Stimulated activated naive CD8-positive, alpha-beta T cell treated with anti-CD3 and anti-CD28 coated beads, Interleukin-15, Interleukin-2, amounts not matched to agents 100 U/mL and 50 U/mL, for 24 hours (primary cell): ENCODE measurements at regions not wholly inside any gene's neighbourhood (a gene's known extent, or its start where the extent isn't known, plus 50 kb on each side); places are given as distances from the start of the nearest gene placed in this dataset.

Source experiments
- ATAC-seq: fragments of 150-1000 bp; cut with Tn5 transposase; one replicate; pipeline ENCODE4 v1.10.0; 2021
- DNase-seq: peaks from one replicate; pipeline ENCODE4 v3.0.0; 2021

DNA sequence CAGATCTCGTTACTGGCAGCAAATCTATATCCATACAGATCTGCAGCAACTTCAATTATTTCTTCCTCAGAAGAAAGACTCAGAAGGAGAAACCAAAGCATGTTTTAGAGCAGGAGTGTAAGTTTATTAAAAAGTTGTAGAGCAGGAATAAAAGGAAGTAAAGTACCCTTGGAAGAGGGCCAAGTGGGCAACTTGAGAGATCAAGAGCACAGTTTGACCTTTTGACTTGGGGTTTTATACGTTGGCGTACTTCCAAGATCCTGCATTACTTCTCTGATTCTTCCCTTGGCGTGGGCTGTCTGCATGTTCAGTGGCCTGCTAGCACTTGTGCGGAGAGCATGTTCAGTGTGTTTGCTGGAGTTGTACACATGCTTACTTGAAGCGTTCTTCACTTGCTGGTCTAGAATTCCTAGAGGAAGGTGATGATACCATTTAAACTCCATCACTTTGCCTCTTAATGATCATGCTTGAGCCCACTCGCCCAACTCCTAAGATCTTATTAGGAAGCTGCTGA lies 1114.7 kb upstream of the PABPC4L start:
- ATAC-seq, result no peak
- no peak for DNase-seq

- DNase-seq (no peak), ATAC-seq (no peak)
These were observed 1088.5 kb upstream of the PABPC4L start for GRCh38 chr4:135290136-135290535.

- ATAC-seq (no peak), DNase-seq (no peak)
These were observed 1082.3 kb upstream of the PABPC4L start for GRCh38 chr4:135283934-135284333.

GRCh38 chr4:135282676-135283075 lies 1081.1 kb upstream of the PABPC4L start:
- ATAC-seq (no peak), DNase-seq (no peak)

- no peak for ATAC-seq
- DNase-seq, result no peak
These were observed 1079.6 kb upstream of the PABPC4L start for GRCh38 chr4:135281230-135281629.

GRCh38 chr4:135277980-135278315 lies 1076.4 kb upstream of the PABPC4L start:
- ATAC-seq (no peak), DNase-seq (no peak)

DNA sequence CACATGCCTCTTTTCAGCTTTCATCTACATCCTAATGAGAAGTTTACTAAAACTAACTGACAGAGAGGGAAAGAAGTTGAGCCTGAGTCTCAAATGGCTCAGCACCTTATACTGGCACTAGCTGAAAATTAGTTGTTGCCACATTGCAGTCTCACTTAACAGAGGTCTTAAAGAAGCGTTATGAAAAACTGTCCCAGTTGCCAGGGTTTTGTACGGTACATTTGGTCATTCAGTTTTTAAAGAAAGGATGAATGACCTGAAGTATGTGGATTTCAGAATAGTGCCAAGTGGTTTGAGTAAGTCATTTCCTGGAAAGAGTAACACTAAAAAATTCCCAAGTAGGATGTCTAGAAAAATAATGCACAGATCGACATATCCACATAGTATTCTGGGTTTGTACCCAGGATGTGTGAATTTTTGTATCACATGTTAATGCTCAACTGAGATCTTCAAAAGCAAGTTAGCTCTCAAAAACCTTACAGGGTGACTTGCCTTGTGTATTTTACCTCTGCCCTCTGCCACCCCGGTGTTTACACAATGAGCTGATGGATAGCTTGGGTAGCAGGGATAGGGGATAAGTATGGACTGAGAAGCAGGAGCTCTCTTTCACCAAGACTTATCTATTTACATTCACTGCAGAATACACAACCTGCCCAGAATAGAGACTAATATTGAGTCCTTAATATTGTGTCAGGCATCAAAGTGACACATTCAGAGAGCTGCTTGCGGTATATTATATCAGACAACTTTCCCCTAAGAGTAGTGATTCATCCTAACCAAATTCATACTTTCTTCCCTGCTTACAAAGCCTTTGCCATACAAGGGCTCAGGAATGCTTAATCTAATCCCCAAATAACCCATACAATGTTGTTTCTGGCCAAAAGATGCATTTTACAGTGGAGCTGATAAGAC lies 1075.7 kb upstream of the PABPC4L start:
- no peak for DNase-seq
- ATAC-seq, result no peak

- no peak for ATAC-seq
- DNase-seq, result no peak
These were observed 1072.8 kb upstream of the PABPC4L start for GRCh38 chr4:135274416-135274815.

- no peak for ATAC-seq
These were observed 1067.7 kb upstream of the PABPC4L start for GRCh38 chr4:135269125-135269890.

DNA sequence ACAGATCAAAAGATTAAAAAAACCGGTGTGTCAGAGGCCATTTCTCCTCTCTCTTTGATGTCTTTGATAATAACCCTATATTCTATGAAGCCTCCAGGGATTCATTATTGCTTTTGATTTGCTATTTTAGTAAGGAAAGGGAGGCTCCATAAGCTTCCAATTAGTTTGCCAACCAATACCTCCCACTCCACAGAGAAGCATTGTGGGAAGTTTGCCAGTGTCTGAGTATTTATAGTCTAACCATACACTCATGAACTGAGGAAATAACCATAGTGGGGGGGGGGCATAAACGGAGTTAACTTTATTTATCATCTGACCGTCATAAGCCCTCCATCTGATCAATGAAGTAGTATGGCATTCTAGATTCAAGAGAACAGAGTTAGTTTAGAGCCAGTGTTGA lies 1066.8 kb upstream of the PABPC4L start:
- no peak for DNase-seq
- no peak for ATAC-seq

More at GRCh38 chr4:135269125-135269890, 1067.7 kb upstream of the PABPC4L start:
- DNase-seq, result no peak

DNA sequence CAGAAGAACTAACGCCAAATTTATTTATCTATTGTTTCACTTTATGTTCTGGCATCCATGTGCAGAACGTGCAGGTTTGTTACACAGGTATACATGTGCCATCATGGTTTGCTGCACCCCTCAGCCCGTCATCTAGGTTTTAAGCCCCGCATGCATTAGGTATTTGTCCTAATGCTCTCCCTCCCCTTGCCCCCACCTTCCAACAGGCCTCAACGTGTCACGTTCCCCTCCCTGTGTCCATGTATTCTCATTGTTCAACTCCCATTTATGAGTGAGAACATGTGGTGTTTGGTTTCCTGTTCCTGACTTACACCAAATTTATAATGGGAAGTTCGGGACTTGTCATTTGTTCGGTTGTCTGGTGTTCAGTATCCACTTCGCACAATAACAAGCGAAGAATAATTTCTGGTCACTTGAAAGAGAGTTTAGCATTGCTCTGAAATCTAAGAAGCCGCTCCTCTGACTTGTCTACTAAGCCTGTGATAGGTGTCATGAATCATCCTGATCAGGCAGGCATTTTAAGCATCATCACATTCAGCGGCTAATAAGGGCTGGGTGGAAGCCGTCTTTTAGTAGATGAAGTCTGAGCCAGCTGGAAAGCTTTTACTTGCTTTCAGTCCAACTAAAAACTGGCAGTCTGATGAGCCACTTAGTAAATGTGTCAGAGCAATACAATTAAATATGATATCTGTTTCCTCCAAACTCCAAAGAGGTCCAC lies 1065.7 kb upstream of the PABPC4L start:
- no peak for ATAC-seq
- no peak for DNase-seq

- ATAC-seq (no peak), DNase-seq (no peak)
These were observed 1054.5 kb upstream of the PABPC4L start for GRCh38 chr4:135256111-135256510.

DNA sequence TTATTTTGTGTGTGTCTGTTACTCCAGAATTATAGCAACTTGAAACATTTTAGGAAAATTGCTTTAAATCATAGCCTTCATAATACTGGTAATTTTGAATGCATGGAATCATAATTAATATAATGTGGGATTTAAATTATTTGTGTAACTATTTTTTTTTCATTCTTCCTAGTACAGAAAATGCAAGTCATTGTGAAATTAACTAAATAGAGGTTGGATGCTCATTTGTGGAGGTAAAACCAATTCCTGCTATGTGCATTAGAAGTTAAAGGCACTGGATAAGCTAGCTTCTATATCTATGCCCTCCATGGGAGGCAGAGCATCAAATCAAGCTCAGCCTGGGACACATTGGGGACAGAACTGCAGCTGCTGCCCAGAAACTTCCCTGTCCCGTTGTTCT lies 1048.5 kb upstream of the PABPC4L start:
- no peak for ATAC-seq
- no peak for DNase-seq

DNA sequence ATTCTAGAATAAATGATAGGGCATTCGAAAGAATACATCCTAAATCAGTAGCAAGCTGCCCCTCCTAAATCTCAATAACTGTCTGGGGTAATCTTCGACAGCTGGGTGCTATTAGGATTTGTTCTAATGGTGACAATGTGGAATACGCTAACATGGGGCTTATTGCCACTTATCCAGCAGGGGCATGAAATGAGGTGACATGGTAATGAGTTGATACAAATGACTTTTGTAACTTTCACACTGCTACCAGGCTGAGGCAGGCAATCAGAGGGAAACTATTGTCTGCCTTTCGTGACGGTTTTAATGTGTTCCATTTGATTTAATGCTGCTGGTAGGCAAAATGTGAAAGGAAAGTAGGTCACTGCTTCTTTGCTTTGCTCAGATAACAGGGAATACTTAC lies 1047.4 kb upstream of the PABPC4L start:
- no peak for ATAC-seq
- no peak for DNase-seq

DNA sequence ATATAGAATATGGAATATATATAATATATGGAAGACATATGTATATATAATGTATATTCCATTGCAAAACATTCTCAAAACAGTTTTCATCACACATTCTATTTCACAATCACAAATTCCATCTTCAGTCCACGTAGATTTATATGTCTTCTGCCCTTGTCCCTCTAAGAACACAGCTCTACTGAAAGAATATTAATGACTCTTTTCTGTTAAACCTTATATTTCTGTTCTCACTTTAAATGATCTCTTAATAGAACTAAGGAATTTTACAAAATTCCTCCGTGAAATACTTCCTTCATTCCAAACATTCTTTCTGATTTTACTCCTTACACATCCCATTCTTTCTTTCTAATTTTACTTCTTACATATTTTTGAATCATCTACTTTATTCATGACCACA lies 1043.1 kb upstream of the PABPC4L start:
- no peak for ATAC-seq
- no peak for DNase-seq

GRCh38 chr4:135244056-135244455 lies 1042.5 kb upstream of the PABPC4L start:
- no peak for ATAC-seq
- no peak for DNase-seq

DNA sequence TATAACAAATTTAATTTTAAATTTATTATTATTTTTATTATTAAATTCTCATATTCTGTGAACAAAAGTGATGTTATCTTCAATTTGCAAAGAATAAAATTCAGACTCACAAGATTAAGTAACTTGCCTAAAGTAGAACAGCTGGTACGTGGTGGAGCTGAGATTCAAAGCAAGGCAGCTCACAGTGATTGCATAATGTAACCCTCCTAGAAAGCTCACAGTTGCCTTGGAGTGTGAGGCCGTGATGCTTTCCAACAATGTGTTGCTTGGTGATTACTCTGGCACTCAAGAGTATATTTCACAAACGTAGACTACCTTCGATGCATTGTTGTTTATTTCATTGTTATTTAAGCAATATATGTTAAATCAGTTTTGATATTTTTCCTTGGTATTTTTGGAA lies 1039.2 kb upstream of the PABPC4L start:
- ATAC-seq (no peak), DNase-seq (no peak)

- no peak for ATAC-seq
- DNase-seq, result no peak
These were observed 1038.4 kb upstream of the PABPC4L start for GRCh38 chr4:135239964-135240363.

GRCh38 chr4:135238940-135239339 lies 1037.4 kb upstream of the PABPC4L start:
- DNase-seq (no peak), ATAC-seq (no peak)

DNA sequence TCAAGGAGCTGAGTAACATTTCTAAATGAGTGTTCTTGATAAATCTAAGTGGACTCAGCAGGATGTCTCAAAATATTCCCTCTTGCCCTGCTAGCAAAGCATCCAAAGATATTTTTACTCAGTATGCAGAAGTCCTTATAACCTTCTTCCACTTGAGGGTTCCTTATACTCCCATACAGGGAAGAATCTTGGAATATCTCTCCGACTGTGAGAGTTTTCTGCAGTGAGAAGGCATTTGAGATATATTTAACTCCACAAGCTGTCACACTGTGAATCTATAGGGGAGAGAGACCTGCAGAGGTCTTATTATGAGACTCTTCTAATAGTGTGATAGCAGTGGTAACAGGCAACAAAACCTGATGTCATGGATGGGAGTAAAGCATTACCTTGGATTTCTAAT lies 1034.5 kb upstream of the PABPC4L start:
- ATAC-seq, result no peak
- no peak for DNase-seq

- DNase-seq (no peak), ATAC-seq (no peak)
These were observed 1026.3 kb upstream of the PABPC4L start for GRCh38 chr4:135227842-135228241.

- DNase-seq (no peak), ATAC-seq (no peak)
These were observed 1024.0 kb upstream of the PABPC4L start for GRCh38 chr4:135225551-135225950.

- ATAC-seq (no peak), DNase-seq (no peak)
These were observed 1008.8 kb upstream of the PABPC4L start for GRCh38 chr4:135210341-135210740.
